ENCODE measurements at regions not wholly inside any gene's neighbourhood (a gene's known extent, or its start where the extent isn't known, plus 50 kb on each side); places are given as distances from the start of the nearest gene placed in this dataset.

DNA sequence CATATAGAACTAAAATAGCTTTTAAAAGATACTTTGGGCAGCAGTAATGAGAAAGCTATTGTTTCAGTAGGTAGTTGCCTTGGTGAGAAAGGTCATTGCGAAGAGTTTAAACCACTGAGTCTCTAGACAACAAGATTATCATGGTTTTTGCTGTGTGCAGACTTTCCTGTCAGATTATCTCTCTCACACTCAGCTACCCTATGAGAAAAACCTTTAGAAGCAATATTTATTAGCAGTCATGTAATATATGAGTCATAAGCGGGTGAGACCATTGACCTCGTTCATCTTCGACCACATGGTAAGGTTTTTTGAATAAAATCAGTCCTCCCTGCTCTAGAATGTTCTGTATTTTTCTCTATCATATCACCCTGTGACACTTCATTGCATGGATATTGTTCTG, 59.9 kb downstream of the GPR65 start:
- Histone ChIP-seq H3K4me3 (no peak overlapping the region), H3K9me3 (no peaks in the 10 kb centered on the region), H3K36me3 (no peaks in the 10 kb centered on the region), H3K27me3 (no peaks in the 10 kb centered on the region), H3K27ac (peak overlapping the region in 1 of 4 donors; percentile 53), H3K4me1 (peaks cover 0 to 3% (median 0%) of the 10 kb centered on the region in 4 donors)
- peak in 1 of 3 donors; percentile 45 for DNase-seq
- TF ChIP-seq, protein P1, sequence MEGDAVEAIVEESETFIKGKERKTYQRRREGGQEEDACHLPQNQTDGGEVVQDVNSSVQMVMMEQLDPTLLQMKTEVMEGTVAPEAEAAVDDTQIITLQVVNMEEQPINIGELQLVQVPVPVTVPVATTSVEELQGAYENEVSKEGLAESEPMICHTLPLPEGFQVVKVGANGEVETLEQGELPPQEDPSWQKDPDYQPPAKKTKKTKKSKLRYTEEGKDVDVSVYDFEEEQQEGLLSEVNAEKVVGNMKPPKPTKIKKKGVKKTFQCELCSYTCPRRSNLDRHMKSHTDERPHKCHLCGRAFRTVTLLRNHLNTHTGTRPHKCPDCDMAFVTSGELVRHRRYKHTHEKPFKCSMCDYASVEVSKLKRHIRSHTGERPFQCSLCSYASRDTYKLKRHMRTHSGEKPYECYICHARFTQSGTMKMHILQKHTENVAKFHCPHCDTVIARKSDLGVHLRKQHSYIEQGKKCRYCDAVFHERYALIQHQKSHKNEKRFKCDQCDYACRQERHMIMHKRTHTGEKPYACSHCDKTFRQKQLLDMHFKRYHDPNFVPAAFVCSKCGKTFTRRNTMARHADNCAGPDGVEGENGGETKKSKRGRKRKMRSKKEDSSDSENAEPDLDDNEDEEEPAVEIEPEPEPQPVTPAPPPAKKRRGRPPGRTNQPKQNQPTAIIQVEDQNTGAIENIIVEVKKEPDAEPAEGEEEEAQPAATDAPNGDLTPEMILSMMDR (IDR thresholded peaks at IDR 0.05): no peak

DNA sequence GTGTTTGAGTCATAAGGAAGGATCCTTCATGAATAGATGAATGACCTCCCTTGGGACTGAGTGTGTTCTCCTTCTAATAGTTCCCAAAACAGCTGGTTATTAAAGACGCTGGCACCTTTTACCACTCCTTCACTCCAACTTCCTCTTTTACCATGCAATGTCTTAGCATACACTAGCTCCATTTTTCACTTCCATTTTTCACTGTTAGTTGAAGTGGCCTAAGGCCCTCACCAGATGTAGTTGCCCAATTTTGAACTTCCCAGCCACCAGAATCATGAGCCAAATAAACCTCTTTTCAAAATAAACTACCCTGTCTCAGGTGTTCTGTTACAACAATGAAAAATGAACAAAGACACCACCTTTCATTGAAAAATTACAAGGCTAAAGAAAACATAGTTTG, 64.7 kb downstream of the GPR65 start:
- Histone ChIP-seq H3K4me3 (no peak overlapping the region), H3K27ac (no peak overlapping the region), H3K9me3 (no peaks in the 10 kb centered on the region), H3K4me1 (peaks cover 0 to under 1% (median 0%) of the 10 kb centered on the region in 4 donors), H3K27me3 (no peaks in the 10 kb centered on the region), H3K36me3 (no peaks in the 10 kb centered on the region)
- DNase-seq: no peak
- TF ChIP-seq, protein P1 (IDR thresholded peaks at IDR 0.05): no peak
- no peak for TF ChIP-seq POLR2A (IDR thresholded peaks at IDR 0.05)

DNA sequence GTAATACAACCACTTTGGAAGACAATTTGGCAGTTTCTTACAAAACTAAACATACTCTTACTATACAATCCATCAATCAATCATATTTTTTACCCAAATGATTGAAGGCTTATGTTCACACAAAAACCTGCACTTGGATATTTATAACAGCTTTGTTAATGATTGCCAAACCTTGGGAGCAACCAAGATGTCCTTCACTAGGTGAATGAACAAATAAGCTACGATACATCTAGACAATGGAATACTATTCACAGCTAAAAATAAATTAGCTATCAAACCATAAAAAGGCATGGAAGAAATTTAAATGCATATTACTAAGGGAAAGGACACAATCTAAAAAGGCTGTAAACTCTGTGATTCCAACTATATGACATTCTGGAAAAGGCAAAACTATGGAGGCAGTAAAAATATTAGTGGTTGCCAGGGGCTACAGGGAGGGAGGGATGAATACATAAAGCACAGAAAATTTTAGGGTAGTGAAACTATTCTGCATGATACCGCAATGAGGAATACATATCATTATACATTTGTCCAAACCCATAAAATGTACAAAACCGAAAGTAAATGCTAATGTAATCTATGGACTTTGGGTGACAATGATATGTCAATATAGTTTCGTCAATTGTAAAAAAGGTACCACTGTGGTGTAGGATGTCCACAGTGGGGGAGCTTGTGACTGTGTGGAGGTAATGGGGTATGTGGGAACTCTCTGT, 70.5 kb downstream of the GPR65 start:
- Histone ChIP-seq H3K27ac (peak overlapping the region in 1 of 4 donors; percentile 36), H3K36me3 (no peaks in the 10 kb centered on the region), H3K4me3 (peak overlapping the region in 1 of 4 donors; percentile 10), H3K9me3 (no peaks in the 10 kb centered on the region), H3K27me3 (no peaks in the 10 kb centered on the region), H3K4me1 (no peaks in the 10 kb centered on the region)
- no peak for DNase-seq
- TF ChIP-seq, protein P1 (IDR thresholded peaks at IDR 0.05): no peak
- no peak for TF ChIP-seq POLR2A (IDR thresholded peaks at IDR 0.05)

DNA sequence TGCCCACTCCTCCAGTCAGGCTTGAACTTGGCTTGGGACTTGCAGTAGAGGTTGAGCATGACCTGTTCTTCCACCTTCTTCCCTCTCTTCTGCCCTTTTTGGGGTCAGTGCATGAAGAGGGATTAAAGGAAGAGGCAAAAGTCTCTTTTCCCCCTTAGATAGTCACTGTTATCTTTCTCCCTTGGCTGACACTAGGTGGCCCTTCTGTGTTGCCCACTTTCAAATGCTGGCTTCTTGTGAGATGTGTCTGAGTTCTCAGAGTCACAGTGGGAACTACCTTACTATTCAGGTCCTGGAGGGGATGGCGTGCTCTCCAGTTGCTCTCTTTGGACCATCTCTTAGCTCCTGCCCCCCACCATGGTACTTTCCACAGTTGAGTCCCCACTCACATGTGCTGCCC, 73.6 kb downstream of the GPR65 start:
- H3K36me3 ChIP-seq: no peaks in the 10 kb centered on the region
- H3K27me3 ChIP-seq: no peaks in the 10 kb centered on the region
- H3K9me3 ChIP-seq: no peaks in the 10 kb centered on the region
- no peak overlapping the region for H3K27ac ChIP-seq
- no peaks in the 10 kb centered on the region for H3K4me1 ChIP-seq
- no peak overlapping the region for H3K4me3 ChIP-seq
- no peak for TF ChIP-seq POLR2A (IDR thresholded peaks at IDR 0.05)
- TF ChIP-seq, protein P1 (IDR thresholded peaks at IDR 0.05): no peak
- no peak for DNase-seq

DNA sequence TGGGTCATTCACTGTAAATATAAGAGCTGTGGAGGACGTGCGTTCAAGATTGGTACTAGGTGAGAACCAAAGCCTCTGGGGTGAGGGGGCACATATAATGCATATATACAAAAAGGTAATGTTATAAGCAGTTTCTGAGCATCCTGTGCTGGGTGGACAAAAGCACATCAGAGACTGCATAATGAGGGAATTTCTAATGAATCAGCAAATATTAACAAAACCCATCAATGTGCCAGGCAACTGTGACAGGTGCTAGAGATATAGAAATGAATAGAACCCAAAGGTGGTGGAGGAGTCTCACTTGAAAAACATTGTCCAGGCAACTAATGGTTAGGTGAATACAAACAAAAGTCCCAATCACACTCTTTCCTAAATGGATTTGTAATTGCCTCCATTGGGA, 74.7 kb downstream of the GPR65 start:
- Histone ChIP-seq H3K27me3 (no peaks in the 10 kb centered on the region), H3K9me3 (no peaks in the 10 kb centered on the region), H3K4me3 (no peak overlapping the region), H3K36me3 (no peaks in the 10 kb centered on the region), H3K4me1 (no peaks in the 10 kb centered on the region), H3K27ac (no peak overlapping the region)
- no peak for DNase-seq
- TF ChIP-seq POLR2A (IDR thresholded peaks at IDR 0.05): no peak
- TF ChIP-seq, protein P1 (IDR thresholded peaks at IDR 0.05): no peak

Measured in Peyer's patch (tissue), 4 donors.